Heart left ventricle (tissue), 16 donors: ENCODE measurements at regions not wholly inside any gene's neighbourhood (a gene's known extent, or its start where the extent isn't known, plus 50 kb on each side); places are given as distances from the start of the nearest gene placed in this dataset.

Experiments used
- ATAC-seq, 4 donors: fragments of 200-7000 bp; cut with Tn5 transposase; one replicate each; pipeline ENCODE4 v1.9.1; 2020 to 2022; ENCODE audit warnings: moderate library complexity in 4 of 4, mild to moderate bottlenecking in 3 of 4, moderate number of reproducible peaks in 1 of 4
- DNase-seq, 5 donors: peaks; one replicate each; pipeline ENCODE4 v3.0.0-alpha.2; 2020
- H3K27ac ChIP-seq, 12 donors: fragments of 200-600 bp; sonication (generic) in 4 of 12; one replicate each; pipeline versions ENCODE4 v1.5.0 to v1.8.0; 2016 to 2022; ENCODE audit warnings: mild to moderate bottlenecking in 2 of 12
- H3K27me3 ChIP-seq, 9 donors: fragments of 200-600 bp; sonication (generic) in 2 of 9; one replicate each; pipeline versions ENCODE4 v1.5.1 to v1.8.0; 2016 to 2022; ENCODE audit warnings: mild to moderate bottlenecking in 3 of 9
- H3K36me3 ChIP-seq, 9 donors: fragments of 200-600 bp; sonication (generic) in 2 of 9; one replicate each; pipeline versions ENCODE4 v1.5.0 to v1.8.0; 2018 to 2022; ENCODE audit warnings: mild to moderate bottlenecking in 2 of 9
- H3K4me1 ChIP-seq, 12 donors: fragments of 200-600 bp; sonication (generic) in 4 of 12; one replicate each; pipeline versions ENCODE4 v1.5.0 to v1.8.0; 2016 to 2022; ENCODE audit warnings: mild to moderate bottlenecking in 3 of 12
- H3K4me3 ChIP-seq, 12 donors: fragments of 200-600 bp; sonication (generic) in 4 of 12; one replicate each; pipeline versions ENCODE4 v1.5.0 to v1.8.0; 2017 to 2022; ENCODE audit warnings: mild to moderate bottlenecking in 9 of 12, moderate library complexity in 4 of 12
- H3K9me3 ChIP-seq, 12 donors: fragments of 200-600 bp; sonication (generic) in 4 of 12; one replicate each; pipeline versions ENCODE4 v1.5.0 to v1.8.0; 2016 to 2022; ENCODE audit warnings: mild to moderate bottlenecking in 1 of 12
- POLR2A ChIP-seq, 2 donors: fragments of 450-650 bp; IDR thresholded peaks; one replicate each; pipeline ENCODE4 v1.6.1; 2017; ENCODE audit warnings: antibody characterized with exemption in 2 of 2, mild to moderate bottlenecking in 2 of 2, moderate library complexity in 2 of 2
- WGBS, 4 donors: extraction: QIAGEN DNeasy Blood & Tissue Kit in 2 of 4; methylation state at CpG; one replicate each; pipeline versions ENCODE4 v1.1.5 to v1.1.7; 2013 to 2018; 5-methylcytosine and 5-hydroxymethylcytosine counted together
- intact Hi-C, 10 donors: fragments of 100-400 bp; cut with DNase I; formaldehyde crosslinking; loops; one replicate each; pipeline versions ENCODE4 v1.11.1 to v1.14.2; 2022
- TF ChIP-seq, protein P1 (sequence below), 12 donors: fragments of 200-600 bp; sonication (generic) in 4 of 12; IDR thresholded peaks; one replicate each; pipeline versions ENCODE4 v1.5.0 to v1.8.0; 2018 to 2022; ENCODE audit warnings: antibody characterized with exemption in 12 of 12, mild to moderate bottlenecking in 5 of 12
- donor health status: ischemic (EF 13 %, LVEDD 7.1; RV severe dilation, severe dysfunction).
- donor health status: healthy with polysubstance abuse.
- donor health status: DM: no; HTN: yes; CAD: no.
- donor health status: DM: no; HTN: no; CAD: no.
- donor health status: ischemic (EF 25% LVEDD 6.9; RV normal size, moderate dysfunction).
- donor health status: ischemic (EF 25% LVEDD 5.7; RV mildly dilated, moderate dysfunction).
- donor health status: healthy.
- donor health status: DM: yes; HTN: yes; CAD: no.
- donor health status: ischemic (EF 35%, LVEDD 5.7; RV mildly dilated, moderate dysfunction).
- donor health status: nonischemic (EF 11% LVEDD 7.7; RV severe dilation, severe dysfunction).
- donor health status: DM: yes; HTN: yes; CAD: no.
- donor health status: PGD.
- donor health status: ischemic (EF 29% LVEDD 5.4; RV normal size, mild dysfunction).
- donor health status: nonischemic (EF 23%, LVEDD 6.1; RV moderate dilation, normal function).

DNA sequence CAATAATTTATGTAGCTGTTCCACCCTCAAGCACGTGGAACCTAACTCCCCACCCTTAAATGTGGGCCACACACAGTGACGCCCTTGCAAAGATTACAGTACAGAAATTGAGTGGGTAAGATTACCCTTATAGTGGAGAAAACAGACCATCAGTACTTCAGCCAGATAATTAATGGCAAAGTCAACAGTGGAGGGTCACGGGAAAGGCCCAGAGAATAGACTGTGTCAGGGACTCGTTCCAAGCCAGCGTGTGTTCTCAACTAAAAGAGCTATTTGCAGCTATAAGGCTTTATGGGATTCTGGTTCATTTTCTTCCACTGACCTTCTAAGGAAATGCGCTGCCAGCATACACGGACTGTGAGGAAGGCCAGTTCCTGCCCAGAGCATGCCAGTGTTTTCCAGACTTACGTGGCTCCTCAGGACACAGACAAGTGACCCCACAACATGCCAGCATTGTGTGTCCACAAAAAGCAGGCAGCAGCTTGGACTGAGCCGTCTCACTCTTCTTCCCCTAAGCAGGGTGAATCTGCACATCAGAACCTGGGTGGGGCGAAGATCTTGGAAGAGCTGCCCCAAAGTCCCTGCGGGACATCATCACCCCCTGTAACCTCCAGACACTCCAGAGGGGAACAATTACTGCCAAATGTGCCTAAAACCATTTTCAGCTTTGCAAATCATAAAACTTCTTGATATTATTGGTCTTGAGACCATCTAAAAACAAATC lies 428.5 kb downstream of the OCA2 start:
- H3K27ac ChIP-seq, result no peak overlapping the region
- H3K9me3 ChIP-seq, result no peaks in the 10 kb centered on the region
- peak in 1 of 4 donors; percentile 20 for ATAC-seq
- DNase-seq, result no peak
- TF ChIP-seq, protein P1, sequence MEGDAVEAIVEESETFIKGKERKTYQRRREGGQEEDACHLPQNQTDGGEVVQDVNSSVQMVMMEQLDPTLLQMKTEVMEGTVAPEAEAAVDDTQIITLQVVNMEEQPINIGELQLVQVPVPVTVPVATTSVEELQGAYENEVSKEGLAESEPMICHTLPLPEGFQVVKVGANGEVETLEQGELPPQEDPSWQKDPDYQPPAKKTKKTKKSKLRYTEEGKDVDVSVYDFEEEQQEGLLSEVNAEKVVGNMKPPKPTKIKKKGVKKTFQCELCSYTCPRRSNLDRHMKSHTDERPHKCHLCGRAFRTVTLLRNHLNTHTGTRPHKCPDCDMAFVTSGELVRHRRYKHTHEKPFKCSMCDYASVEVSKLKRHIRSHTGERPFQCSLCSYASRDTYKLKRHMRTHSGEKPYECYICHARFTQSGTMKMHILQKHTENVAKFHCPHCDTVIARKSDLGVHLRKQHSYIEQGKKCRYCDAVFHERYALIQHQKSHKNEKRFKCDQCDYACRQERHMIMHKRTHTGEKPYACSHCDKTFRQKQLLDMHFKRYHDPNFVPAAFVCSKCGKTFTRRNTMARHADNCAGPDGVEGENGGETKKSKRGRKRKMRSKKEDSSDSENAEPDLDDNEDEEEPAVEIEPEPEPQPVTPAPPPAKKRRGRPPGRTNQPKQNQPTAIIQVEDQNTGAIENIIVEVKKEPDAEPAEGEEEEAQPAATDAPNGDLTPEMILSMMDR (IDR thresholded peaks at IDR 0.05), result no peak
- TF ChIP-seq POLR2A (IDR thresholded peaks at IDR 0.05), result no peak
- no peaks in the 10 kb centered on the region for H3K27me3 ChIP-seq
- no peaks in the 10 kb centered on the region for H3K36me3 ChIP-seq
- WGBS, 4 donors, result 51 to 63% (median 55%) methylated on average over 11 of the region's 11 CpGs
- no peaks in the 10 kb centered on the region for H3K4me1 ChIP-seq
- H3K4me3 ChIP-seq, result no peak overlapping the region
- intact Hi-C loops, result no loop called here

DNA sequence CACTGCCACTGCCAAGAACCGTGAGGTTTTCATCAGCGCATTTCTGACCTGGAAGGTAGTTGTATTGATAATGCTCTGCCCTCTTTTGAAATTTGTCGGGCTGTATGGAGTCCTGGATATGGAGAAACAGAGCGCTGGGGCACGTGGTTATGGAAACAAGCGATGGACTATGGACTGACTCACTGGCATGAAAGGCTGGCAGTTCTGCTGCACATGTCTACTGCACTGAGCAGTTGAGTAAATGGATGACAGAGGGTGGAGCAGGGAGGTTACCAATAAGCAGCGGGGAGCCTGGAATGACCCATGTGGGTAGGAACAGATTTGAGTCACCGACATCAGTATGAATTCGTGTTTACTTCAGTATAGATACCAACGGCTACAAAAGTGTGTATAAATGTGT lies 429.5 kb downstream of the OCA2 start:
- ATAC-seq, result no peak
- Histone ChIP-seq H3K4me3 (no peak overlapping the region), H3K27ac (no peak overlapping the region), H3K9me3 (no peaks in the 10 kb centered on the region), H3K27me3 (no peaks in the 10 kb centered on the region), H3K36me3 (no peaks in the 10 kb centered on the region), H3K4me1 (no peaks in the 10 kb centered on the region)
- intact Hi-C loops, result no loop called here
- 87 to 96% (median 90%) methylated on average over 10 of the region's 10 CpGs for WGBS, 4 donors
- no peak for DNase-seq
- TF ChIP-seq, protein P1 (IDR thresholded peaks at IDR 0.05), result no peak
- no peak for TF ChIP-seq POLR2A (IDR thresholded peaks at IDR 0.05)

DNA sequence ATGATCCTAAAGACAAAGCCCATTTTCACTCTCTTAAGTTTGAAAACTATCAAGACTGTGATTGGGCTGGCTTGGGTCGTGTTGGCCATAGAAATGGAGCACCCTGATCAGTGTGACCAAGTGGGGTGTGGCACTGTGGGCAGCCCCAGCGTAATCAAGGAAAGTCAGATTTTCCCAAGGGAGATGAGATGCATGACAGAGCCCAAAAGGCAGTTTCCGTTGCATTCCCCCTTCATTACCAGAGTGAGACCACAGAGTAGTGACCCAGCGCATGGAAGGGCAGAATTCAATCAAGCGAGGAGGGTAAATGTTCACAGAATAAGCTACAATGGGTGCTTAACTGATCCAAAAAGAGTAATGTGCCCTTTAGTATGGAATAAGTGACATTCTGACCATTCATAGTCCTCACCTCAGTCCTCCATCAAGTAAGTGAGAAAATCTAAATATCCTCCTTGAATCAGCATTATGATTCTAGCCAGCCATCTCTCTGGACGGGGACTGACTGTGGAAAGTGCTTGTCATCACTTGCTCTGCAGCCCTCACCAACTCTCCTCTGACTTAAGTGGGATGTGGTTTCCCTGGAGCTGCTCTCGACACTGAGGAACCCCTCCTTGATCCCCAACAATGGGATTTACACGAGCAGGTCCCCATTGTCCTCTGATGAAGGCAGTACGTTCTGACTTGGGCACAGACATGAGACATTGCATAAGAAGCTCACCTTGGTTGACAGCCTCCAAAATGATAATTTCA lies 430.5 kb downstream of the OCA2 start:
- 65 to 73% (median 70%) methylated on average over 9 of the region's 9 CpGs for WGBS, 4 donors
- DNase-seq, result no peak
- Histone ChIP-seq H3K9me3 (no peaks in the 10 kb centered on the region), H3K27me3 (no peaks in the 10 kb centered on the region), H3K27ac (no peak overlapping the region), H3K4me3 (no peak overlapping the region), H3K36me3 (no peaks in the 10 kb centered on the region), H3K4me1 (no peaks in the 10 kb centered on the region)
- TF ChIP-seq, protein P1 (IDR thresholded peaks at IDR 0.05), result no peak
- no peak for TF ChIP-seq POLR2A (IDR thresholded peaks at IDR 0.05)
- no peak for ATAC-seq
- intact Hi-C loops, result no loop called here

DNA sequence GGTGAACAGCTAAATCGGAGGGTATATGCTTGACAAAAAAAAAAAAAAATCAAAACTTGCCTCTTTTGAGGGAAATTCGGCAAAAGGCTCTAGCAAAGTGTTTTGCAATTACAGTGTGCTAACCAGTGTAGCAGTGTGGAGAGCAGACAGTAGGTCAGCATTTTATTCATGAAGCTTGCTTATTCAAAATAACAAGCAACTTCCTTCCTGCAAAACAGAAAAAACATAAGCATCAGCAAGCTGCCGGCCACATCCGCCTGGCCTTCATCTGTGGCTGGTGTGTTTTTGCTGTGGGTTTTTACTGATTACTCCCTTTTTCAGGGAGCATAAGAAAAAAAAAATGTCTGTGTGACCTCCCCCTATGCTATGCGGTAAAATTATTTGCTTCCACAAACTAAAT lies 434.1 kb downstream of the OCA2 start:
- Histone ChIP-seq H3K4me1 (no peaks in the 10 kb centered on the region), H3K27me3 (no peaks in the 10 kb centered on the region), H3K4me3 (no peak overlapping the region), H3K27ac (no peak overlapping the region), H3K9me3 (peaks cover 0 to 17% (median 5%) of the 10 kb centered on the region in 12 donors), H3K36me3 (no peaks in the 10 kb centered on the region)
- intact Hi-C loops, result no loop called here
- no peak for DNase-seq
- WGBS, 4 donors, result 54 to 62% (median 57%) methylated on average over 5 of the region's 5 CpGs
- ATAC-seq, result no peak
- TF ChIP-seq, protein P1 (IDR thresholded peaks at IDR 0.05), result no peak
- TF ChIP-seq POLR2A (IDR thresholded peaks at IDR 0.05), result no peak
